HG03354 (cell line): ENCODE measurements at regions not wholly inside any gene's neighbourhood (a gene's known extent, or its start where the extent isn't known, plus 50 kb on each side); places are given as distances from the start of the nearest gene placed in this dataset.
"Not testable (repeated sequence)": the region's sequence is repeated elsewhere in the genome, so short reads cannot be mapped to it uniquely, and the experiment has no call there.

Source experiments
- ATAC-seq: cut with Tn5 transposase; IDR thresholded peaks from one replicate; pipeline ENCODE4 v1.9.1; 2021; ENCODE audit warnings: mild to moderate bottlenecking; ENCODE audit not compliant: unreplicated experiment, poor library complexity, severe bottlenecking

DNA sequence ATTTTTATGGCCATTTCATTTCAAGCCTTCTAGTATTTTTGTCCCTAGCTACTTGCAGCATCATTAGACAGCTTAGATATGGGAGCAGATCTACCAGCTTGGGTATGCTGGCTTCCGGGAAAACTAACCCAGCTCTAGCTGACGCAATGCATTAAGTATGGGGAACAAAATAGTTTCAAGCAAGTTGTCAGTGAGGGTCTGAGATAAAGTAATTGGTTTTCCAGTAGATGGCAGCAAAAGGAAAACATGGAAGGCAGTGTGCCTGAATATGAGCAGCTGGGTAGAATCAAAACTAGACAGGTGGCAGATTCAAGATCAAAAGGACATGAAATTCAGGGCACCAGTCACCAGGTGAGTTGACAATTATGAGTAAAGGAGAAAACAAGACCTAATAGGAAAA, 340.9 kb upstream of the CTSO start:
- no peak for ATAC-seq

DNA sequence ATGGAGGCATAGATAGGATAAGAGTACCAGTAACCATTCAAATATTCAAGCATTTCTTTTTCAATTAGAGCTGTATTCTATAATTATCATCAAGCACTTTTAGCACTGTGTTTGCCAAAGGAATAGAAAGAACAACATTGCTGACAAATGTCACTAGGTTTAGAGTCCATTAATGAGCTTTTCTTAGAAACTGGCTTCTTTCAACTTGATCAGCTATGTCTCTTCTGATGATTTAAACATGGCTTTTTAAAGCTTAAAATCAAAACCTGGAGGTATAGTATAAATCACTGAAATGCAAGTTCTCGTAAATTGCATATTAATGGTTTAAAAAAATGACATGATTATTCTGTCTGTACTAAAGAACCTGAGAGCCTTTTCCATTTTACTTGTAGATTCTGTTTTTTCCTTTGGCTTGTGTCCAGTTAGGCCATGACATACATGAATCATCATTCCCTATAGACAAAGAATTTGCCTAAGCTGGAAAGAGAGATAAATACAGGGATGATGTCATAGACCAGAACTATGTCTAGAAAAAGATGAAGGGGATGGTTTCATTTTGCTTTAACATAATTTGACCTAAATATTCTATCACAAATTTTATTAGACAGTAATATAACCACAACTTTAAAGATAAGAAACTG, 340.1 kb upstream of the CTSO start:
- ATAC-seq, result no peak

DNA sequence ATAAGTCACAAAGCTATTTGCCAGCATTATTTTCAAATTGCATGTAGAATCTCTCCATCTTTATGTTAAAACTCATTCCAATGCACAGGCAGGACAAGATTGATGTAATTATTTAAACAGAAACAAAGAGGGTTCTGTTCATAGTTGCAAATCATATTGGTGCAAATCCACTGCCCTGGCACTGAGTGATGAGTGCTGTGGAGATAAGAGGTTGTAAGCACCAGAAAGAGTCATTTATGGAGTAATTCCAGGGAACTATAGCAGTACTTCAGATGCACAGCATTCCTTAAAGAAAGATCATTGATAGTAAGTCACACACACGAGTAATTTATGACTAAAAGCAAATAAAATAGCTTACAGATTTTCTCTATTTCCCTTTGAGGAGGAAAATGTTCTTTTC, 337.7 kb upstream of the CTSO start:
- ATAC-seq, result no peak

DNA sequence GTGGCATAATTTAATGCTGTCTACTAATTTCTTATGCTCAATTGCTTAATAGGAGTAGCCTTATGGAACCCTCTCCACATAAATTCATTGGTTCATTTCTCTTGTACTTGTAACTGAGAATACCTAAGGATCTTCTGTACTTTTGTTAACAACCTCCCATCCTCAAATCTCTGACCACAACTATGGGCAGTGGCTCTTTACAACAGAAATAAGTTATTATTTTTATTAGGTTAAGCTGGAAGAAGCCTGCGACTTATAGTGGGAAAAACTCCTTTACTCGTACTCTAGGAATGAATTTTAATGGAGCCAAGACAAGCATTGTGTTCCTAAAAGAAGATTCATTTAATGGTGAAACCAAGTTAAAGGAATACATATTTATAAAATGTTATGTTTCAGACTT, 337.1 kb upstream of the CTSO start:
- no peak for ATAC-seq

DNA sequence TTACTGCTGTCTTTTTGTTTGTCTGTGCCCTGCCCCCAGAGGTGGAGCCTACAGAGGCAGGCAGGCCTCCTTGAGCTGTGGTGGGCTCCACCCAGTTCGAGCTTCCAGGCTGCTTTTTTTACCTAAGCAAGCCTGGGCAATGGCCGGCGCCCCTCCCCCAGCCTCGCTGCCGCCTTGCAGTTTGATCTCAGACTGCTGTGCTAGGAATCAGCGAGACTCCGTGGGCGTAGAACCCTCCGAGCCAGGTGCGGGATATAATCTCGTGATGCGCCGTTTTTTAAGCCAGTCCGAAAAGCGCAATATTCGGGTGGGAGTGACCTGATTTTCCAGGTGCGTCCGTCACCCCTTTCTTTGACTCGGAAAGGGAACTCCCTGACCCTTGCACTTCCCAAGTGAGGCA, 336.4 kb upstream of the CTSO start:
- ATAC-seq, result not testable (repeated sequence)

DNA sequence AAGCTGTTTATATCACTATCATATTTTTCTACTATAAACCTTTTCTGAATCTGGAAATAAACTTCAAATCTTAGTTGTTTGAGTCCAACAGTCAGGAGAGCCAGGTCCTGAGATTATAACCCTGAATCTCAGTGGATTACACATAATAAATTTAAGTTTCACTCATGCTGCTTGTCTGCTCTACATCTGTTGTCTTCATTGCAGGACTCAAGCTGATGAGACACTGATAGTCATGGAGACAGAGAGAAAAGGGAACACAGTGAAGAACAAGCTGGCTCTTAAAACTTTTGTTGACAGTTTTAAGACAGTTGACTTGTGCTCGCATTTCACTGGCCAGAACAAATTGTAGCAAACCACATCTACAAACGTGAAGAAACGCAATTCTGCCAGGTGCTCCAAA, 327.0 kb upstream of the CTSO start:
- ATAC-seq, result no peak

DNA sequence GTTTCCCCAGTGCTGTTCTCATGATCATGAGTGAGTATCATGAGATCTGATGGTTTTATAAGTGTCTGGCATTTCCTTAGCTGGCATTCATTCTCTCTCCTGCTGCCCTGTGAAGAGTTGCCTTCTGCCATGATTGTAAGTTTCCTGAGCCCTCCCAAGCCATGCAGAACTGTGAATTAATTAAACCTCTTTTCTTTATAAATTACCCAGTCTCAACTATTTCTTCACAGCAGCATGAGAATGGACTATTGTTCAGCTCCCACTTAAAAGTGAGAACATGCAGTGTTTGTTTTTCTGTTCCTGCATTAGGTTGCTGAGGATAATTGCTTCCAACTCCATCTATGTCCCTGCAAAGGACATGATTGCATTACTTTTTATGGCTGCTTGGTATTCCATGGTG, 311.7 kb upstream of the CTSO start:
- no peak for ATAC-seq

DNA sequence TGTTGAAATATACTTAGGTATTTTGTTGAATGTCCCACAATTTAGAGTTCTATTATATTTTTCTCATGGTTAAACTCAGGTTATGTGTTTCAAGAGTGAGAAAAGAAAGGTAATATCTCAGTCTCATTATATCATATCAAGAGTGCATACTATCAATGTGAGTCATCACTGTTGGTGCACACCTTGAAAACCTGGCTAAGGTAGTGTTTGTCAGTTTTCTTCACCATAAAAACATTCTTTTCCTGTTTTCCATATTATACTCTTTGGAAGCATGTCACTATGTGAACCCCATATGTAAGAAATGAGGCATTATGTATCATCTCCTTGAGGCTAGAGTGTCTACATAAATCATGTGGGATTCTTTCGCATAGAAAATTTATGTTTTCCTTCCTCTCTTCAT, 307.6 kb upstream of the CTSO start:
- no peak for ATAC-seq

DNA sequence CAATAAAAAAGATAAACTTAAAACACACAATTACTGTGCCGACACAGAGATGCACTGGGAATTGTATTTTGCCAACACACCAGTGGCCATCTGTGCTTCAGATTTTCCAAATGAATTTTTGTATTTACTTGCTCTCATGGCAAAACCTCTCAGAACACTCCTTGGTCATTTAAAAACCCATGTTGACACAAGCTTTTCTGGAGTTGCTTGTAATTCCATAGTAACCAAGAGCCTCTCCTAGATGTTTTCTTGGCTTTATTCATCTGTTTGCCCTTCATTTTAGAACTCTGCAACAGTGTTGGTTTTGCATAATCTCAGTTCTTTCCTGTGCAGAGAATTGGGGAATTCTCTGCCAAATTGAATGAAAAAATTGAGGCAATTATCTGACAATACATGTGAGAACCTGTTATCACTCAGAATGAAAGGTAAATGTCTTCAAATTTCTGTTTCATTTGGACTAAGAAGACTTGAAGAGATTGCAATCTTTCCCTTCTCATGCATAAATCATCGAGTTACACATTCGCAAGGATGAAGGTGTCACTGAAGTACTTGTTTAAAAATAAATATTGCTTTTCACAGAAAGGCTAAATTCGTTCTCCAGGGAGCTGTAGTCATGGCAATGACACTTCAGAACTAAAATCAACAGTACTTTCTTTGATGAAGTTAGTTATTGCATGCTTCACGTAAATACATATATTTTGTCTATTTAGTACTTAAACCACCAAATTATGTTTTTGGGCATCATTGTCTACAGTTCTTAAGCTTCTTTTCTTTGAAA, 301.8 kb upstream of the CTSO start:
- ATAC-seq, result no peak

DNA sequence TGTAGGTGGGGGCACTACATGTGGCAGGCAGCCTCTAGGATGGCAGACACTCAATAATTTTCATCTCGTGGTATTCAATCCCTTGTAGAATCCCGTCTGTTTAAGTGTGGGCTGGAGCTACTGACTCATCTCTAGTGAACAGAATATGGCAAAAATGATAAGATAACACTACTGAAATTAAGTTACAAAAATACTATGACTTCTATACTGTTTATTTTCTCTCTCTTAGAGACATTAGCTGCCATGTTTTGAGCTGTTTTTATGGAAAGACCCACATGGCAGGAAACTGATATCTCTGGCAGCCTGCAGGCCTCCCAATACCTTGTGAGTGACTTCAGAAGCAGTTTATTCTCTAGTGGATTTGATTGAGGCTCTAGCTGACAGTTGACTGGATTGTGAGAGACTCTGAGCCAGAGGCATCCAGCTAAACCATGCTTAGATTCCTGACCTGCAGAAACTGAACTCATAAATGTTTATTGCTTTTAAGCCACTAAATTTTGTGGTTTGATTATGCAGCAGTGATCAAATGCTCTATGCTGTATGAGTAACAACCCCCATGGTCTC, 298.8 kb upstream of the CTSO start:
- ATAC-seq, result no peak

DNA sequence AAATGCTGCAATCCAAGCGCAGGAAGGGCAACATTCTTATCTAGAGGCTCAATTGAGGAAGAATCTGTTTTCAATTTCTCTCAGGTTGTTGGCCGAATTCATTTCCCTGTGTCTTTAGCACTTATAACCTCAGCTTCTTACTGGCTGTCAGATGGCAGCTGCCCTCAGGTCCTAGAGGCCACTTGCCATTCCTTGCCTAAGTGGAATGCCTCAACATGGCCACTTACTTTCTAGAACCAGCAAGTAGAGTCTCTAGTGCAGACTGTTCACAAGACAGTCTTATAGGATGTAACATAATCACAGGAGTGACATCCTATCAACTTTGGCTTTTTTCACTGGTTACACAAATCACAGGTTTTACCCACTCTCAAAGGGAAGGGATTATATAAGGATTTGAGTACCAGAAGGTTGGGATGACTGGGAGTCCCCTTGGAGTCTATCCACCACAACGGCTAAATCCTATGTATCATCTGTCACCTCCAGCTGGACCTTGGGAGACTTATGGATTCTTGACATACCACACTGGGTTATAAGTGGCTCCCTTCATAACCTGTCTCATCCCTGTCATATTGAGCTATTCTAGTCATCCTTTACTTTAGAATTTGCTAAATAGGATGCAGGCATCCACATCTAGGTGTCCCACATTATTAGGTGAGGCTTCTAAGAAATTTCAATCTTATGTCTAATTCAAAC, 297.9 kb upstream of the CTSO start:
- no peak for ATAC-seq

DNA sequence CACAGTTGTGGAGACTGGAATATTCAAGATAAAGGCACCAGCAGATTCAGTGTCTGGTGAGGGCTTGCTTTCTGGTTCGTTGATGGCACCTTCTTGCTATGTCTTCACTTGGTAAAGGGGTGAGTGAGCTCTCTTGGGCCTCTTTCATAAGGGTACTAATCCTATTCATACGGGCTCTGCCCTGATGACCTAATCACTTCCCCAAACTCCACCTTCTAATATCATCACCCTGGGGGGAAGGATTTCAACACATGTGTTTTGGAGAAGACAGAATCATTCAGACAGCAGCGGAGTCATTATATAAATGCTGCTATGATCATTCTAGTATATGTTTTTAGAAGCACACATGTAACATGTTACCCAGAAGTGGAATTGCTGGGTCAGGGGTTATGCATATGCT, 295.3 kb upstream of the CTSO start:
- no peak for ATAC-seq

DNA sequence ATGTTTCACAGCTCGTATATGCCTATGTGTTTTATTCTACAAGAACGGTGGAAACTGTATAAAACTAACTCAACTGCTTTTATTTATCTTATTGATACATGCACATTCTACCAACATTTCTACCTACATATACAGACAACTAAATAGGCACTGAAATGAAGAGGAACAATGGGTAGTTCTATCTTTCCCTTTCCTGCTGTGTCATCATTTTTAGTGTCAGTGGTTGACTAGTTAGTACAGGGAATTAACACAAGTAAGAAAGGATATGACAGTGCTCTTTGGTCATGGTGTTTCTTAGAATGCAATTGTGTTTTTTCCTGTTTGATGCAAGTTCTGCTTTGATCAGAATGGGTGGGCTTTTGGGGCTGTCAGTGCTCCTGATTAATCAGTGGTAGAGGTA, 293.8 kb upstream of the CTSO start:
- no peak for ATAC-seq

DNA sequence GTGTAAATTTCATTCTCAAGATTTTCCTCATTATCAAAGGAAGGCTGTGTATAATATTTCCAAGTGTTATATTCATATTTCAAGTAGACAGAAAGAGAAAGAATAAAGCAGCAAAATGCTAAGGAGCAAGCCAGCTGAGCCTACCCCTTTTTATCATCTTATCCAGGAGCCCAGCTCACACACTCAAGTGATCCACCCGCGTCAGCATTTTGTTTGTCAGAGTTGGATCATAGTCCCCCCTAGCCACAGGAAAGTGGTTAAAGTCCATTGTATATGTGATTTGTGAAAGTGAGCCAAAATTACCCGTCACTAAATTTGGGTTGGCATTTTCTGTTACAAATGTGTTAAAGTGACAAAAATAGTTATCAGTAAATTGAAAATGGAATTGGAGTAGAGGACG, 289.3 kb upstream of the CTSO start:
- ATAC-seq, result no peak

DNA sequence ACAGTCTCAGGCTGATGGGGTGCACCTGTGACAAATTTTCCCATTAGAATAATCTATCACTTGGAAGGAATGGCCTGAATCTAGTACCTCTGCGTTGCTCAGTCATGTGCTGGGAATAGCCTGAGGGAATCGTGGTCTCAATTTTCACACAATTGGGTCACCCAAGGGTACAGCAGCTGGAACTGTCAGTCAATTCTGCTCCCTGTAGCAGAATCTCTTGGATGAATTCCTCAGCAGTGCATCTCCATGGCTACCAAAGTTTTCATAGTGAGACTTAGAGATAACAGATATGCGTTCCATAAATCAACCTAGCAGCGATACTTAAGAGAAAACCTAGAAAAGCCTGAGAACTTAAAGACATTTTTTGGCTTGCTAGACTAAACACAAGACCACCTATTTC, 288.7 kb upstream of the CTSO start:
- no peak for ATAC-seq

DNA sequence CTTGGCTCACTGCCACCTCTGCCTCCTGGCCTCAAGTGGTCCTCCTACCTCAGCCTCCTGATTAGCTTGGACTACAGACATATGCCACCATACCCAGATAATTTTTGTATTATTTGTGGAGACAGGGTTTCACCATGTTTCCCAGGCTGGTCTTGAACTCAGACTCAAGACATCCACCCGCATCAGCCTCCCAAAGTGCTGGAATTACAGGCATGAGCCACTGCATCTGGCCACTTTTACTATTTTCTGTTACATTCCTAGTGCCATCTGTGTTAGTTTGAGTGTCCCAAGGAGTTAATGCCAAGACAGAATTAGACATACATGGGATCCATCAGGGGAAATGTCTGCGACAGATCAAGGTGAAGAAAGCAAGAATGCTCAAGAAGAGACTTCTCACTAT, 288.2 kb upstream of the CTSO start:
- no peak for ATAC-seq

DNA sequence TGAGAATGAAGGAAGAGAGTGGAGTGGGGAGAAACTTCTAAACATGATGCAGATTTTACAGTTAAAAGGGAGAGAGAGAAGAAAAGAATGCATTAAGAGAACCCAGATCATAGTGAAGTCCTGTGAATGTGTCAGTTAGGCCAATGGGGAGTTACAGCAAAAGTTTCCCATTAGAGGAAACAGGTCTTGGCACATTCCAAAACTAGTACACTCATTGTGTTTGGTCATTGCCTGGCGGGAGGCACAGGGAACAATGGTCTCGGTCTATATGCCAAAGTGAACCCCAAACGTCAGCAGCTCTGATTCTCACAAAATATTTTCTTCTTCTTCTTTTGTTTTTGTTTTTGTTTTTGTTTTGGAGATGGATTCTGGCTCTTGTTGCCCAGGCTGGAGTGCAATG, 284.5 kb upstream of the CTSO start:
- ATAC-seq, result no peak

DNA sequence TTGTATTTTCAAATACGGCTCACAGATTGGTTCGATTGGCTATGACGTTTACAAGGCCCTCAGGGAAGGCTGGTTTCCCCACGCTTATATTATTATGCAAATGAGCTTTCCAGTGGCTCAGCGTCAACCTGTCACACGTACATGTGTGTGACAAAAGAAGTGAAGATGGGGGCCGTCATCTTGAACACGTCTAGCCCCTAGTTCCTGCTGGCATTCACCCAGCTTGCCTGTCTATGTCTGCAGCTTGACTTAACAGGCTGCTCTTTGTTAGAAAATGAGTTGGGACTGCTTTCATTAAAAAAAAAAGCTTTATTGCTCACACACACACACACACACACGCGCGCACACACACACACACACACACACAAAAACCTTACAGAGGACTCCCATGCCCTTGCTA, 283.6 kb upstream of the CTSO start:
- ATAC-seq, result no peak

DNA sequence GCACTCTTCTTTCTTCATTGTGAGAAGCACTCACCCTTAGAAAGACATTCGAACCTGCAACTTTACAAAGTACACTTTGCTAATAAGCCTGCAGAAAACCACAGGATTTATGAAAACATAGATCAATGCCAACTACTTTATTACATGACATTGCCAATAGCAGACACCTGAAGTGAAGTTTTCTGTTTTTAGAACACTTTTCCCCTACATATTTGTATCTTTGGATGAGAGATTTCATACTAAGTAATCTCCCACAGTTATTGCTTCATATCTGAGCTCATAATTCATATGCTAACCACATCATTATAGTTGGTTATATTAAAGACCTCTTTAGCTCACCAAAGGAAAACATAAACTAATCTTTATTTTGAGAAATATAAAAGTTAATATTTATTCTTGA, 276.5 kb upstream of the CTSO start:
- ATAC-seq, result no peak

DNA sequence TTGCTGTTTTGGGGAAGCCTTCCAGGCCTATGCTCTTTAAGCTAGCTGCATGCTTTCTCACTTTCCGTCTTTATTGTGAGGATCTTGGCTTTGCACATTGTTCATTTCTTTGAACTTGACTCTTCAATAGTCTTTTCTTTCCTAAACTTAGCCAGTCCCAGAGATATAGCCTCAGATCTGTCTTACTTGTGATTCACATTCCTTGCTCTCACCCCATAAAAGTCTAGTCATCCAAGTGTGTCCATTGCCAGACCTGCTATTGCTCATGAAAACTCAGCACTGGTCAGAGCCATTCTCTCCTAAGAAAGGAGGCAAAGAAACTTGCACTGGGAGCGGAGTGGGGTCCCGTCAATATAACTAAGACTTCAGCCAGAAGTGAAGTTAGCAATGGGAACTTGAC, 275.0 kb upstream of the CTSO start:
- no peak for ATAC-seq

DNA sequence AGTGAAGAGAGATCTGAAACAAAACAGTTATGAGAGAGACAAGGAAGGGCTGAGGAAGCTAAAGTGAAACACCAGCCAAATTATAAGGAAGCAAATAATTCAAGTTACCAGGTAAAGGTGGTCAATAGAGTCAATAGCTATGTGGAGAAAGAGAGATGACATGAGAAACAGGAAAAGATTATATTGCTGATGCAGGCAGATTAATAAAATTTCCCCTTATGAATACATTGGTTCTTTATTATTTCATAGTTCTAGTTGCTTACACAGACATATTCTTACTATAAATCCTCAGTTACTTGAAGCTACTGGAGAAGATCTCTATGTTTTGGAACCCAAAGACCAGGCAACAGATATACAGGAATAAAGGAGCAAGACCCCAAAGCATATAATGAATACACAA, 273.7 kb upstream of the CTSO start:
- ATAC-seq, result no peak
